Hematopoietic multipotent progenitor cell treated with erythropoietin and hydrocortisone succinate and interleukin-3 and kit ligand, for 17 days (in vitro differentiated cells): ENCODE measurements at regions not wholly inside any gene's neighbourhood (a gene's known extent, or its start where the extent isn't known, plus 50 kb on each side); places are given as distances from the start of the nearest gene placed in this dataset.

ENCODE experiments used
- DNase-seq: peaks from one replicate; pipeline ENCODE4 v3.0.0-alpha.2; 2015; ENCODE audit warnings: low spot score

DNA sequence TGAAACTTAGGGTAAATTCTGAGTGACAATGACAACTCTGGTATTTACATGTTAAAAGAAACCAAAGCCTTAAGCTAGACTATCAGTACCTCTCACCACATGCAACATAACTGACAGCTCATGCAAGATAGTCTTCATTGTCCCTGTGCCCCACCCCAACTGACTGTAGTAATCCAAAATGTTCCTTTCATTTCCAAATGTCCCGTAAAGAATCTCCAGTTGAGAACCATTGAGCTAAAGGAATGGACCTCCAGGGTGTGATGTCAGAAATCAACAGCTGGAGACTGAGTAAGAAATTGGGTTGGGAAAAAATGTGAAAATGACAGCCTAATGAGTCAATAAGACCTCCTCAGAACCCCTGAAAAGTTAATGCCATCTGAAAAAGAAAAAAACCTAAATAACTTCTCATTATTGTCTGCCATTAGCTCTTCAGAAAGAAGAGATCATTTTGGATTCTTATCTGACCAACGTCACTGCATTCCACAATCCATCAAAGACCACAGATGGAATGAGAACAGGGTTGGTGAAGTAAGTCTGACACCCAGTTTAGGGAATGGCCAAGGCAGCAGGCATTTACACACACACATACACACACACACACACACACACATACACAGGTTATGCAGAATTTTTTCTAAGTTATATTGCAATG is 51.7 kb upstream of the ACVR2A start:
- no peak for DNase-seq

DNA sequence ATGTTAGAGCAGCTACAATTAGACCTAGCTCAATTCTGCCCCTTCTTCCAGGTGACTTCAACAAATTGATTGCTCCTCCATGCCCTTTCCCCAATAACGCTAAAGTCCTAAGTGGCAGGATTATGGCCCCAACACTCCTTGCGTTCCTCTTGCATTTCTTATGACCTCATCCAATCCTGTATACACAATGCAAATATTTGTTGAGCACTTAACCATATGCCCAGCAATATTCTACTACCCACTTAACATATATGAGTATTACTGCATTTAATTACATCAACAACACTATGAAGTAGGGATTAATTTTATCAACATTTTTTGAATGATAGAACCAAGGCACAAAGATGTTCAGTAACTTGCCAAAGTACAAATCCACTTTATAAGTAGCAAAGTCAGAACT is 54.2 kb upstream of the ACVR2A start:
- DNase-seq = no peak

DNA sequence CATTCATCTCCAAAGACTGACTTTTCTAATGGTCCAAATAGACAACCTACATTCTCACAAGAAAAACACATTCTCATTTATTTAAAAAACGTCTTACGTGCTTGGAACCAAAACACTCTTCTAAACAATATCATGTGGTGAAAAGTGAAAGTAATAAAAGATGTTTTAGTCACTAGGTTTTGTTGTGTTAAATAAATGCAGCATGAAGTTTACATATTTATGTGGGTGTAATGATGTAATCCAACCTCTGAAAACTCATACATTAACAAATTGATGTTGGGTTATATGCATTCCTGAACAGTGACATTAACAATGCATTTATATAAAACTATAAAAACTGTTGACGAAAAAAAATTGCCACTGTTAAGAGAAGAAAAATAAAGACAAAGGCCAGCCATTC is 55.1 kb upstream of the ACVR2A start:
- DNase-seq = no peak

DNA sequence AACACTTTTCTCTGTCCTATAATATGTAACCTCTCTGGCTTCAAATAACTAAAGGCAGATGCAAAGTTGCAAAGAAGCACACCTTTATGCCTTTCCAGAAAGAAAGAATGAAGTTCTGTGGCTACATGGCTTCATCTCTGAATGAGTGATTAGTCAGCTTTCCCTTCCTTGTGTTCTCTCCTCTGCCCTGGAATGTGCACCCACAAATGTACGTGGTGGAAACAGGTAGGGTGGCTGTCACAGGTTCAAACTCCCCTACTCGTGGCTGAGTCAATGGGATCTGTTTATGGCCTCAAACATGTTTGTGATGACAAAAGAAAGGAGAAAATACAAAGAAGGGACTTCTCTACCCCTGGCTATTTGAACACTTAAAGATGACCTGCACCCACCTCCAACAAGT is 55.5 kb upstream of the ACVR2A start:
- DNase-seq = no peak

DNA sequence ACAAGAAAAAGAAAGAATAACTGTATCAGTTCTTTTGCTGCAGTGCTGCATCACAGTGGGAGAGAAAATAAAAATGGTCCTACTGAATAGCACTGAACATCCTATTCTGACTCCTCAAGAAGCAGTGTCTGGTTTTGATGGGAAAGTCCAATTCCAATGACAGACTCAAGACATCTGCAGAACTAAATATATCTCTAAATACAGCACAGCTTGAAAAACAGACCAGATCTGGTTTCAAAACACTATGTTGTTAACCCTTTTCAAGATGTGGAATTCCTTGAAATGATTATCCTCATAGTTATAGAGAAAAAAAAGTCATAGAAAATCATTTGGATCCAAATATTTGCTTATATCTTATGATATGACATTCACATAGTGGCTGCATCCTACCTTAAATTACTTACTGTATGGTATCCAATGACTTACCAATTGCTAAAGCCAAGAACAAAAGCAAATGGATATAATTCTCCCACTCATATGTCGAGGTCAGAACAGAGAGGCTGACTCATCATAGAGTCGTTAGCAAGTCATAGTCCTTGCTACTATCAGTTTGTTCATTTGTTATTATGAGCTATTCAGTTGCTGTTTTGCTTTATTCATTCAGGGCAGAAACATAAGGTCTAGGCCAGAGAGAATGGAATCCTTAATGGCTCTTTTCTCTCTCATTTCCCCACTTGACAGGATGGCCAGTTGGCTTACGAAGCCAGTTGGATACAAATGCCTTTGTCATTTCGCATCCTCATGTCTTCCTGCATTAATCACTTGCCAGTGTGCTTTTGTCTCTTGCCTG is 62.5 kb upstream of the ACVR2A start:
- no peak for DNase-seq

DNA sequence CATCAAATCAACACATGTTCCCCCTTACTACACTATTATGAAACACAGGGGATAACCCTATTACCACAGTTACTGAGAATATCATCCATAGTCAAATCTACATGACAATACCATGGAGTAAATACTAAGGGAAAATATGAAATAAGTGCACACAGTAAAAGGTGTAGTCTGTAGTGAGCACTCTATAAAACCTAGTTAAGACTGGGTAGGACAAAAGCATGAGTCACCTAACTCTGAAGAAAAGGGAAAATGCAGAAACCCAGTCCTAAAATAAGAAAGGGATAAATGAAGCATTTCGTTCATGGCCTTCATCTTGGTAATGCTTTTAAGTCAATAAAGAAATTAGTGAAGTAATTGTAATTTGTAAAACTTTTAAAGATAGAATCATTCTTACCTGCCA is 65.4 kb upstream of the ACVR2A start:
- no peak for DNase-seq

DNA sequence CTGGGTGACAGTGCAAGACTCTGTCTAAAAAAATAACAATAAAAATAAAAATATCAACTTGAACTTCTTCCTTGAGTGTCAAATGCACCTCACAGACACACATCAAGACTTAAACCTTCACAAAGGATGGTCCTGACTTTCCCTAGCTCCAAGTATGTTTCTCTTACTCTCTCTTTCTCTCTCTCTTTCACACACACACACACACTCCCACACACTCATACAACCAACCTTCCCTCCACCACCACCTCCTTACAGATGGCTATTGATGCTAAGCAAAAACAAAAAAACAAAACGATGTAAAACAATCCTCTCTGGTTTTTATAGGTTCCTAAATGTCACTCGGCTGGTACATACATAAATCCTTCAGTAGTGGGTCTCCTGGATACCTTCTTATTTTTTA is 67.4 kb upstream of the ACVR2A start:
- no peak for DNase-seq

DNA sequence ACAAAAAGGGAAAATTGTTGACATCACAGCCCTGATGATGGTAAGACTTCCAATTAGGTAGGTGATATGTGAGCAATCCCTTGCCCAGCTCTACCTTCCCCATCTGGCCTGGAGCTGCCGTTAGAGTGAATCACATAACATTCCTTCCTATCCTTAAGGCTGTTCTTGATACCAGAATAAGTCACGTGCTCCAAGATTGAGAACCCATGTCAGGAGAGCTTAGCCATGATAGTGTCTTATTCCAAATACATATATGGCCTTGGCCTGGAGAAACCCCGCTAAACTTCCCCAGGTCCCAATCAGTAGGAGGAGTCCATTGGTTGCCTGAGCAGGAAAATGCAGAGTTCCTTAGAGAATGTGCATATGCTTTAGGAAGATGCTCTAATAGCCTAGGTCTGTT is 70.0 kb upstream of the ACVR2A start:
- no peak for DNase-seq

DNA sequence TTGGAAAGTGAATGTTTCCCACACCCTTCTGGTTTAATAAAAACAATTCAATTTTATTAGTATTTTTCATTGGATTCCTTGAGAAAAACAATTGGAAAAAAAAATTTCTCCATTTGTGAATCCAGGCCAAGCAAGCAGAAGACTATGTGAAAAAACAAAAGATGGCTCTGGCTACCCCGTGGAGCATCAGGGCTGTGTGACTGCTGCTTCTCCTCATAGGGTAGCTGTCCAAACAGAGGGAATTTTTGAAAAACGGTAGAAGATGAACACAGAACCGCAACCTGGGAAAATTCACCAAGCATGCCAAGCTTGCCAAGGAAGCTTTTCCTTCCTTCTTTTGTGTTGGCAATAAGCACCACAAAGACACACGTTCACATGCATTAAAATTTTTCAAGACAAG is 71.3 kb upstream of the ACVR2A start:
- DNase-seq = no peak

DNA sequence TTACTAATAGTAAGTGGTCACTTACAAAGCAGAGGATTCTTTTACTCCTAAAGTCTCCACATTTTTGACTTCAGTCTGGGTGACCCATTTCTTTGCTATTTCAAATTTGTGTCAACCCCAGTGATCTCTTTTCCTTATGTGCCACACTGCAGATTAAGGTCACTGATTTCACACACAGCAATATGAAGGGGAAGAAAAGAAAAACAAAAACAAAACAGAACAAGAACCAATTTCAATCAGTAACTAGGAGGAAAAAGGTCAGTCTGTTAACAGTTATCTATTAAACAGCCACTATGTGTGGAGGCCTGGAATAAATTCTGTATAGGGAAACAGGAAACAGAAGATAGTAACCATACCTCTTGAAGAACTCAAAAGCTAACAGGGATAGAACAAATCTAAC is 72.0 kb upstream of the ACVR2A start:
- no peak for DNase-seq

DNA sequence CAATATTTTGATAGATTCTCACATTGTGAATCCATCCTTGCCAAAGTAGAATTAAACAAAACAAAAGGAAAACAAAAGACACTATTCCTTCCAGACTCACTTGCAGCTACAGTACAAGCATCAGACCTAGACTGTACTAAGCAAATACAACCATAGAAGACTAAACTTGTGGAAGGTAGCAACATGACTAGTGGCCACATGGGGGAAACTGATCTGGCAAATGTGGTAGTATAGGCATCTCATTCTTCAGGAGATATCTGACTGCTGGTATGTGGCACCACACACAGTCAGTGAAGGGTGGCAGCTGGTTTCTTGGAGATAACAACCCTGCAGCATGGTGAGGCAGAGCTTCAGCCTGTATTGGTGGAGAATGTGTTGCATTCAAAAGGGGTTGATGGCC is 81.0 kb upstream of the ACVR2A start:
- DNase-seq = no peak

DNA sequence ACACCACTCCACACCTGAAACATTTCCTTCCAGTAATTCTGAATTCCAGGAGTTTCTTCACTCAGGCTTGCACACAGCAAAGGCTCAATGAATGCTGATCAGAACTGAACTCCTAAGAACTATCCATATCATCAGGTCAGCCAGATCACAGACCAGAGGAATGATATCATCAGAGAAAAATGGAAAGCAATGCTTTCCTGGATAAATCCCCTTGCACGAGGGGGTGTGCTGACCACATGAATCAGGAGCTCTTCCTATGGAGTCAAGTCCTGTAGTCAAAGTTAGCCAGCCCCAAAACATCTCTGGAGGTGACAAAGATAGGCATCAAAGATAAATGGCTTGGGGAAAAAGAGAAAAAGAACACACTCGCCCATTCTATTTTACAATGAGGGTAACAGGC is 83.8 kb upstream of the ACVR2A start:
- no peak for DNase-seq

DNA sequence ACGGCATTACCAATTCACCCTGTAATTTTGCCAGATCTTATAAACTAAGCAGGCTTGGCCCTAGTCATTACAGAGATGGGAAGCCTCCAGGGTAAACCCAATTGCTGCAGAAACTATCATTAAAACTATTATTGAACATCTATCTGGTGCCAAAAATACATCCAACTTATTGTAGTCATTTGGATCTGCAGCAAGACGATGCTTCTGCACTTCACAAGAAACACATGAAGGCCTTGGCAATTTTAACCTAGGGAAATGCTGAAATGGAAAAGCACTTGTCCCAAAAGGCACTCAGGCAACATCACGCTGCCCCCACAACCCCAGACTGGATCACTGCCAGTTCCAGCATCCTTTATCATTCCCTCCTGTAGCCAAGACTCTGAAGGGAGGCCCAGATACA is 85.3 kb upstream of the ACVR2A start:
- DNase-seq = no peak

DNA sequence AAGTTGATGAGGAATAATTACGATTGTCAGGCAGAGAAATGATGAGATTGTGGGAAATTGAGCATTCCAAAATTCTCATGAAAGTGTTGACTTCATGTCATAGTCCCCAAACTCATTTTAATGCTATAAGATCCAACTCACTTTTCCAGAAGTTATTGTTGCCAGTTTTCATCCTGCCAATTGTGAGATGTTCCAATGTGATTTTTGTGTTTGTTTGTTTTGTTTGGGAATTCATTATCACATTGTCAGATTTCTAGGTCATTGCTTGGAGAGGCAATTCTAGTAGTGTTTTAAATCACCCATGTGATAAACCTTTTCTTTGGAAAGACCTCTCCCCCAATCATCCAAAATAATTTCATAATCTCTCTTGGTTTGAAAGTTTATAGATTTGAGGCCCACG is 86.0 kb upstream of the ACVR2A start:
- no peak for DNase-seq

DNA sequence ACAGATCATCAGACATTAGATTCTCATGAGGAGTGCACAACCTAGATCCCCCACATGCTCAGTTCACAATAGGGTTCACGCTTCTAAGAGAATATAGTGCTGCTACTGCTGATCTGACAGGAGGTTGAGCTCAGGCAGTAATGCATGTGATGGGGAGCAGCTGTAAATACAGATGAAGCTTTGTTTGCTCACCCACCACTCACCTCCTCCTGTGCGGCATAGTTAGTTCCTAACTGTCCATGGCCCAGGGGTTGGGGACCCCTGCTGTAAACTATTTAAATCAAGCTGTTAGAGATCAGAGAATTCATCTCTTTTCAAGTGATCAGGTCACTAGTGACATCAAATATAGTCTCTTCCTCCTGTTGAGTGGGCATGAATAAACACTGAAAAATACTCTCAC is 88.8 kb upstream of the ACVR2A start:
- DNase-seq = no peak

DNA sequence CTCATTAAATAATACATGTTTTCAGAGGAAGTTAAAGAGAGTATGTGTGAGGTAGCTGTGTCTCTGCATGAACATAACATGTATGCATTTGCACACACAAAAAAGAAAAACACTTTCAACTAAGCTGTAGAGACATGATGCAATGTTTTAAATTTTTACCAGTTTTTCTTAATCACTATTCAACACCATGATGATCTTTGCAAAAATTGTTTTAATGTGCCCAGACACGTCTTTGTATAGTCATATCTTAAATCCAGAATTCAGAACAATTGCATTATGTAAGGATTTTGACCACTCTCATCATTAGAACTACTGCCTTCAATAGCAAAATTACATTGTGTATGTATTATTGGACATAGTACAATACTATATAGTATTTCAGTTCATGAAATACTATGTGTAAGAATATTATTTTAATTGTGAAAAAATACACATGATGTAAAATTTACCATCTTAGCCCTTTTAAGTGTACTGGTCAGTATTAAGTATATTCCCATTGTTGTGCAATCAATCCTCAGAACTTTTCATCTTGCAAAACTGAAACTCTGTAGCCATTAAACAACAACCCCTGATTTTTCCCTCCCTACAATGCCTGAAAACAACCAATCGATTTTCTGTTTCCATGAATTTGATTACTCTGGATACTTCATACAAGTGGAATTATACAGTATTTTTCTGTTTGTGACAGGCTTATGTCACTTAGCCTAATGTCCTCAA is 104.5 kb upstream of the ACVR2A start:
- no peak for DNase-seq

DNA sequence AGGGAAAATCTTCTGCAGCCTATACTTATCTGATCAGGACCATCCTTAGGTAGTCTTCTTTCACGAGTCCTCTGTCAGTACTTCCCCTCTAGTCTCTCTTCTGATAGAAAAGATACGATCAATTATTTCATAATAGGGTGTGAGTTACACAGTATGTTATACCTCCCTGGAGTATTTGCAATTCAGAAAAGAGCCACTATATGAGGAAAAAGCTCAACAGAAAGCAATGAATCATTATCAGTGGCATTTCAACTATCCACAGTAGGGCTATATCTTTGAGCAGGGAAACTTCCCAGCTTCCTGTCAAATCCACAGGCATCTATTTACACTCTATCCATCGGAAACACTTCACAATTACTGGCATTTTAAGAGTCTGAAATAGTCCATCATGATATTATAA is 105.3 kb upstream of the ACVR2A start:
- no peak for DNase-seq

DNA sequence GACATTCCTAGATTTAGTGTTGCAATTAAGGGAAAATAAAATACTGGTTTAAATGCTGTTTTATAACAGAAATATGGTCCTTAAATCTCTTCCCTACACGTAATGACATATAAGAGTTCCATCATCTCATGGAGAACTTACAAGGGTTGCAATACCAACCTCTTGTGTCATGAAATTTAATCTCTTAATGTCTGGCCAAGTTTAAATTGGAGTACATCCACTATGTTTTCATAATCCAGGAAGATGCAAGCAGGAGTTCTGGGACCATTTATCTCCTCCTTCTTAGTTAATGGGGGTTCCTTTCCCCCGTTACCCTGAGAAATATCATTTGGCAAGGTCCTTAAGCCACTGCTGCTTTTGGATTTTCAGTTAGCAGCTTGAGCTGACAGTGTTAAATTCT is 126.0 kb upstream of the ACVR2A start:
- DNase-seq = no peak

DNA sequence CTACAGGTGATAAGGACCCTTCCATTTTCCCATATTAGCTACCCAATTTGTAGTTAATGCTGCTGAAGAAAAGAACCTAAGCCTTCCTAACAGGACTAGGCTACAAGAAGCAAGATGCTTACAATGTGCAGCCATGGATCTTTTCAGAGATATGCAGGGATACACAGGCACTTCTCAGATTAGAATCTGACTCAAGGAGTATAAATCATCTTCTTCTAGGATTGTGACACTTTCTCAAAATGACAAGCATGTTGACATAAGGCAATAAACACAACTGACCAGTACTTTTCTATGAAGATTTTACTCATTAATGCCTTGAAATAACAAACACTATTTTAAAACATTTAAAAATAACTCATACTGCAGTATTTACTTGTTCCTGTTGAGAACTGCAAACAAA is 127.9 kb upstream of the ACVR2A start:
- DNase-seq = no peak

DNA sequence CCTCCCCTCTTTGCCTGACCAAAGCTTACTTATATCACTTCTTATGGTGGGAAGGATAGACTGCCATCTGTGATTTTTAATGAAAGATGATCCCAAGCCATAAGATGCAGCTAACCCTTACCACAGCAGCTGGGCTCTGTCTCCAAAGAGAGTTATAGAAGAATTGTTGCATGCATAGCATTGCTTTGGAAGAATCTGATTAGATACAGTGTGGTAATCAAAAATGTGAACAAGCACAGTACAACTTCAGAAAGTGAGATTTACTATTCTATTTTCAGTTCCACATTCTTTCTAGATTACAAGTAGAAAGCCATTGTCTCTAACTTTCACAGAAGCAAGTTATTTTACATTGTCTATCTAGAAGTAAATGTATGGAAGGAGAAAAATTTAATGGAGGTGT is 129.0 kb upstream of the ACVR2A start:
- no peak for DNase-seq

DNA sequence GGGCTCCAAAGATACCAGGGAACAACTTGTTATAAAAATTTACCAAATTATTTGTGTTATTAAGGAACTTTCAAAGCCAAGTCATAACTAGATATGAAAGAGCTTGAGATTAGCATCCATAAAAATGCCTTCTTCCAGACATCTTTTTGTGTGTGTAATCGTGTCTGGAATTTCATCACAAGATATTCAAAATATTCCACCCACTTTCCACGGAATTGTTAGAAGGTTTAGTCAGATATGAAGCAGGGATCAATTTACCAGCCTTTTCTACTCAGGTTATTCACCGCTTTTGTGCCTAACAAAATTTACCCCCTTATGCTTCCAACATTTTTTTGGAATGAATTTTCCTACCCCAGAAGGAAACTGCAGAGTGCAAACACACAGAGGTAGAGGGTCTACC is 130.2 kb upstream of the ACVR2A start:
- DNase-seq = no peak

DNA sequence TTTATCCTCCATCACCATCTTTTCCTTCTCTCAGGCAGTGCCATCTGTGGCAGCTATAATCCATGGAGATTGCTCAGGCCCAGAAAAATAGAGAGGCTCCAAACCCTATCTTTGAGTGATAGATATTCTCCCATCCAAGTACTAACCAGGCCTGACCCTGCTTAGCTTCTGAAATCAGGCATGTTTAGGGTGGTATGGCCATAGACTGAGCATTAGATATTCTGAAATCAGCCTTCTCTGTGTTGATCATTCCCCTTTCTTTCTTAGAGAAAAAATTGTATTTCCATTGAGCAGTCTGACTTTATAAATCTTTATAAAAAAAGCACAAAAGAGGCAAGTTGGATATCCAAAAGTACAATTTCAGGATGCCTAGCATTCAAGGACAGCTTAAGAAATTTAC is 131.5 kb upstream of the ACVR2A start:
- DNase-seq = no peak

DNA sequence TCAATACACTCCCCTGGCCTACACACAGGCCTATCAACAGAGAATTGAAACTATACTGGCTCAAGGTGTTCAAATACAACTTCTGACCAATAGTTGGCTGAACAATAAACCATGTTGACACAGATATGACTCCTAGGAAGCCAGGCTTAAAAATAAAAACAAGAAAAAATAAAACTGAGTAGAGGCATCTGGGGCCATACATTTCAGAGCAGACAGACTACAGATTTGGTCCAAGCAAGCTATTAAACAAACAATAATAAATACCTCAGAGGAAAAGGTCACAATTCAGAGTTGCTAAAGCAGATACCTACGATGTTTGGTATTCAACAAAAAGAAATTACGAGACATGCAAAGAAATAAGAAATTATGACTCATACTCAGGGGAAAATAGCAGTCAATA is 132.8 kb upstream of the ACVR2A start:
- DNase-seq = no peak

DNA sequence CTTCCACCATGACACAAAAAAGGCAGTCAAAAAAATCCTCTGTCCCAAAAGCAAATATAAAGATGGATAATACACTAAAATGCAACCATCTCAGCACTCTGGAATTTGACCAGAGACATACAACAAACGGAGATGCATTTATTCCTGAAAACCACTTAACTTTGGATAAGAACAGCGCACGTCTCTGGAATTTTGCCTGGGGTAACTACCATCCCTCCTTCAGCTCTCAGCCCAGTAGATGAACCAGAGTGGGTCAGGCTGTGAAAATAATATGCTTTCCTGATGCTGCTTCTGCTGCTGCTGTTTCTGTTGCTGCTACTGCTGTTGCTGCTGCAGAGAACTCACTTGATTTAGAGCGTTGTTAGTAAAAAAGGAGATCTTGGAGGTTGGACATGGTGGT is 133.8 kb upstream of the ACVR2A start:
- no peak for DNase-seq
